Kidney (tissue), 13 donors: ENCODE measurements at regions not wholly inside any gene's neighbourhood (a gene's known extent, or its start where the extent isn't known, plus 50 kb on each side); places are given as distances from the start of the nearest gene placed in this dataset.

Experiments
- DNase-seq, 5 donors: peaks; one replicate each; pipeline ENCODE4 v3.0.0-alpha.2; 2013 to 2020
- FAIRE-seq: peaks from 2 replicates; lab custom pipeline; 2012; peaks lifted over from hg19 to GRCh38; lab: Jason Lieb, UNC
- H3K27ac ChIP-seq, 2 donors: one replicate each; pipeline ENCODE4 v1.7.0; 2013; ENCODE audit warnings: low read depth in 2 of 2, low read length in 2 of 2, inconsistent platforms in 1 of 2
- H3K27me3 ChIP-seq: one replicate; pipeline ENCODE4 v1.7.1; 2013; ENCODE audit warnings: low read length, inconsistent platforms; ENCODE audit not compliant: control insufficient read depth, insufficient read depth
- H3K36me3 ChIP-seq, 3 donors: one replicate each; pipeline versions ENCODE4 v1.7.0 to v1.7.1; 2013; ENCODE audit warnings: low read length in 3 of 3, control low read depth in 1 of 3, inconsistent platforms in 1 of 3; ENCODE audit not compliant: insufficient read depth in 3 of 3, control insufficient read depth in 2 of 3
- H3K4me1 ChIP-seq, 3 donors: one replicate each; pipeline versions ENCODE4 v1.7.0 to v1.7.1; 2013; ENCODE audit warnings: low read length in 3 of 3, inconsistent platforms in 1 of 3, low read depth in 1 of 3; ENCODE audit not compliant: control insufficient read depth in 2 of 3, insufficient read depth in 2 of 3
- H3K4me3 ChIP-seq, 3 donors: one replicate each; pipeline versions ENCODE4 v1.7.0 to v1.8.1; 2013; ENCODE audit warnings: low read length in 3 of 3, control low read depth in 1 of 3, inconsistent platforms in 1 of 3
- H3K9ac ChIP-seq, 3 donors: one replicate each; pipeline versions ENCODE4 v1.7.0 to v1.7.1; 2013; ENCODE audit warnings: low read length in 3 of 3, control low read depth in 1 of 3, inconsistent platforms in 1 of 3
- H3K9me3 ChIP-seq, 3 donors: one replicate each; pipeline versions ENCODE4 v1.7.0 to v1.7.1; 2013; ENCODE audit warnings: low read length in 3 of 3, control low read depth in 1 of 3, inconsistent platforms in 1 of 3; ENCODE audit not compliant: control insufficient read depth in 2 of 3, insufficient read depth in 1 of 3
- CTCF ChIP-seq: IDR thresholded peaks from 3 replicates; pipeline ENCODE4 v1.5.1; 2012; ENCODE audit warnings: mild to moderate bottlenecking, moderate library complexity, borderline replicate concordance; ENCODE audit not compliant: insufficient read depth; ENCODE audit errors: extremely low read depth
- intact Hi-C: fragments of 100-400 bp; cut with DNase I; formaldehyde crosslinking; loops from one replicate; pipeline ENCODE4 v1.11.1; 2022
- donor health status: control.
- donor health status: control.
- donor health status: control.
- donor health status: control.
- donor health status: control.
- donor health status: DM: yes; HTN: yes; CAD: no.
- donor health status: Normal renal cell carcinoma (clear cell type).

GRCh38 chr20:52372169-52372568 lies 180.6 kb upstream of the ZFP64 start:
- Histone ChIP-seq H3K27ac (no peak overlapping the region), H3K9ac (no peak overlapping the region), H3K27me3 (no peaks in the 10 kb centered on the region), H3K9me3 (no peaks in the 10 kb centered on the region), H3K4me3 (no peak overlapping the region), H3K4me1 (no peaks in the 10 kb centered on the region), H3K36me3 (no peaks in the 10 kb centered on the region)
- FAIRE-seq (no peak), DNase-seq (no peak)
- TF ChIP-seq CTCF: no peak
- intact Hi-C loops: no loop called here

GRCh38 chr20:52365688-52366087 lies 174.1 kb upstream of the ZFP64 start:
- Histone ChIP-seq H3K4me3 (no peak overlapping the region), H3K4me1 (no peaks in the 10 kb centered on the region), H3K36me3 (no peaks in the 10 kb centered on the region), H3K9me3 (no peaks in the 10 kb centered on the region), H3K9ac (no peak overlapping the region), H3K27ac (no peak overlapping the region), H3K27me3 (no peaks in the 10 kb centered on the region)
- intact Hi-C loops: no loop called here
- no peak for TF ChIP-seq CTCF
- DNase-seq (no peak), FAIRE-seq (no peak)

- Histone ChIP-seq H3K4me1 (no peaks in the 10 kb centered on the region), H3K9ac (no peak overlapping the region), H3K9me3 (no peaks in the 10 kb centered on the region), H3K4me3 (no peak overlapping the region), H3K27ac (no peak overlapping the region), H3K36me3 (no peaks in the 10 kb centered on the region), H3K27me3 (no peaks in the 10 kb centered on the region)
- no peak for TF ChIP-seq CTCF
- FAIRE-seq: no peak
- intact Hi-C loops: no loop called here
- DNase-seq: no peak
These were observed 172.8 kb upstream of the ZFP64 start for GRCh38 chr20:52364405-52364804.

- Histone ChIP-seq H3K9ac (no peak overlapping the region), H3K27ac (no peak overlapping the region), H3K4me1 (no peaks in the 10 kb centered on the region), H3K9me3 (no peaks in the 10 kb centered on the region), H3K27me3 (no peaks in the 10 kb centered on the region), H3K36me3 (no peaks in the 10 kb centered on the region), H3K4me3 (no peak overlapping the region)
- no peak for DNase-seq
- TF ChIP-seq CTCF: no peak
- no peak for FAIRE-seq
- intact Hi-C loops: no loop called here
These were observed 170.1 kb upstream of the ZFP64 start for GRCh38 chr20:52361650-52362049.
